HepG2 (cell line): ENCODE measurements at regions not wholly inside any gene's neighbourhood (a gene's known extent, or its start where the extent isn't known, plus 50 kb on each side); places are given as distances from the start of the nearest gene placed in this dataset.

Source experiments
- EEA1 ChIP-seq: sonication (generic); formaldehyde crosslinking; IDR thresholded peaks from 2 replicates; pipeline ENCODE4 v1.5.1; 2020; ENCODE audit warnings: mild to moderate bottlenecking, missing genetic modification reagents, borderline replicate concordance
- ELK4 ChIP-seq: sonication (generic); formaldehyde crosslinking; IDR thresholded peaks from 2 replicates; pipeline ENCODE4 v1.9.0; 2021; ENCODE audit warnings: missing genetic modification reagents, borderline replicate concordance
- ETV5 ChIP-seq: IDR thresholded peaks from 2 replicates; pipeline ENCODE4 v1.6.1; 2018; ENCODE audit warnings: missing biosample characterization, missing genetic modification reagents, inconsistent platforms, borderline replicate concordance
- FOXC1 ChIP-seq: sonication (generic); formaldehyde crosslinking; IDR thresholded peaks from 2 replicates; pipeline ENCODE4 v1.8.0; 2022; ENCODE audit warnings: mild to moderate bottlenecking, missing genetic modification reagents, borderline replicate concordance
- GATAD1 ChIP-seq: IDR thresholded peaks from 2 replicates; pipeline ENCODE4 v1.6.1; 2016; ENCODE audit warnings: missing genetic modification reagents, missing compliant biosample characterization
- HNRNPLL ChIP-seq: fragments of 200-400 bp; formaldehyde crosslinking; IDR thresholded peaks from 2 replicates; pipeline ENCODE4 v1.6.1; 2017; ENCODE audit warnings: mild to moderate bottlenecking, low read depth, low read length; ENCODE audit not compliant: poor library complexity, severe bottlenecking
- KDM3A ChIP-seq: IDR thresholded peaks from 2 replicates; pipeline ENCODE4 v1.6.1; 2018; ENCODE audit warnings: low read depth, missing compliant biosample characterization
- LCORL ChIP-seq, 2 experiments: fragments of 450-650 bp in 1 of 2; sonication (generic) in 1 of 2; formaldehyde crosslinking in 1 of 2; IDR thresholded peaks; 2 replicates each; pipeline versions ENCODE4 v1.5.0 to v1.6.1; 2017 to 2020; ENCODE audit warnings: antibody characterized with exemption in 1 of 2, missing genetic modification reagents in 1 of 2
- MLLT10 ChIP-seq: sonication (generic); formaldehyde crosslinking; IDR thresholded peaks from 2 replicates; pipeline ENCODE4 v1.4.0; 2020; ENCODE audit warnings: missing genetic modification reagents
- PRDM15 ChIP-seq: sonication (generic); formaldehyde crosslinking; IDR thresholded peaks from 2 replicates; pipeline ENCODE4 v1.4.0; 2020; ENCODE audit warnings: missing genetic modification reagents
- SOX5 ChIP-seq: IDR thresholded peaks from 2 replicates; pipeline ENCODE4 v1.6.1; 2016; ENCODE audit warnings: borderline replicate concordance
- THAP11 ChIP-seq: IDR thresholded peaks from 2 replicates; pipeline ENCODE4 v1.6.1; 2016; ENCODE audit warnings: missing biosample characterization, missing genetic modification reagents
- U2AF1 ChIP-seq: fragments of 200-400 bp; formaldehyde crosslinking; optimal IDR thresholded peaks from 2 replicates; pipeline ENCODE3; 2017; ENCODE audit warnings: mild to moderate bottlenecking, low read depth, low read length
- YEATS2 ChIP-seq: sonication (generic); formaldehyde crosslinking; IDR thresholded peaks from 2 replicates; pipeline ENCODE4 v1.4.0; 2020; ENCODE audit warnings: missing genetic modification reagents, borderline replicate concordance
- ZNF205 ChIP-seq: IDR thresholded peaks from 2 replicates; pipeline ENCODE4 v1.6.1; 2018; ENCODE audit warnings: missing biosample characterization, missing genetic modification reagents
- ZNF207 ChIP-seq: fragments of 450-650 bp; IDR thresholded peaks from 2 replicates; pipeline ENCODE4 v1.6.1; 2016; ENCODE audit warnings: antibody characterized with exemption, borderline replicate concordance
- ZNF280D ChIP-seq: sonication (generic); formaldehyde crosslinking; IDR thresholded peaks from 2 replicates; pipeline ENCODE4 v1.5.1; 2020; ENCODE audit warnings: mild to moderate bottlenecking, missing genetic modification reagents
- ZNF512 ChIP-seq: sonication (generic); formaldehyde crosslinking; IDR thresholded peaks from 2 replicates; pipeline ENCODE4 v1.4.0; 2020; ENCODE audit warnings: mild to moderate bottlenecking, missing genetic modification reagents
- ZNF780A ChIP-seq: sonication (generic); formaldehyde crosslinking; IDR thresholded peaks from 2 replicates; pipeline ENCODE4 v1.8.0; 2022; ENCODE audit warnings: mild to moderate bottlenecking, missing genetic modification reagents, moderate library complexity

- TF ChIP-seq GATAD1 (CRISPR knock-in tag) = no peak; the same call in 1 of the 2 replicates
- TF ChIP-seq FOXC1 = 0 out of 2 replicates have a peak, but pooled peaks have one; percentile 6
- peak; percentile 64 for TF ChIP-seq ETV5
- no peak for TF ChIP-seq PRDM15 (CRISPR knock-in tag)
- TF ChIP-seq SOX5 = peak; percentile 75; the same call in 1 of the 2 replicates
- no peak for TF ChIP-seq U2AF1
- TF ChIP-seq ELK4 = no peak
- TF ChIP-seq ZNF512 (CRISPR knock-in tag) = no peak
- TF ChIP-seq ZNF780A (CRISPR knock-in tag) = no peak
- TF ChIP-seq THAP11 (CRISPR knock-in tag) = peak; percentile 54
- TF ChIP-seq EEA1 (CRISPR knock-in tag) = no peak
- TF ChIP-seq ZNF280D = peak; percentile 91; the same call in 1 of the 2 replicates
- TF ChIP-seq LCORL (IDR thresholded peaks at IDR 0.05) = no peak
- peak; percentile 66 for TF ChIP-seq LCORL (CRISPR knock-in tag; IDR thresholded peaks at IDR 0.05)
- TF ChIP-seq MLLT10 (CRISPR knock-in tag) = no peak
- no peak; the same call in none of the 2 replicates for TF ChIP-seq ZNF205 (CRISPR knock-in tag)
- TF ChIP-seq YEATS2 (CRISPR knock-in tag) = no peak
- TF ChIP-seq KDM3A (CRISPR knock-in tag) = no peak; the same call in 1 of the 2 replicates
- no peak for TF ChIP-seq HNRNPLL
- TF ChIP-seq ZNF207 = no peak
These were observed 74.8 kb upstream of the GRIN2A start (continued) for GRCh38 chr16:10256784-10257641.
